Endodermal cell (in vitro differentiated cells): ENCODE measurements at regions not wholly inside any gene's neighbourhood (a gene's known extent, or its start where the extent isn't known, plus 50 kb on each side); places are given as distances from the start of the nearest gene placed in this dataset.
A peak's percentile ranks its signal among the peaks of the same experiment; 100 is the strongest.

Source experiments
- DNase-seq: peaks from one replicate; pipeline ENCODE4 v3.0.0-alpha.2; 2017
- H3K27ac ChIP-seq: 2 replicates; pipeline ENCODE4 v1.5.1; 2013; ENCODE audit warnings: mild to moderate bottlenecking, low read depth, low read length, moderate library complexity
- H3K27me3 ChIP-seq: 2 replicates; pipeline ENCODE4 v1.6.1; 2013; ENCODE audit warnings: mild to moderate bottlenecking, low read length, moderate library complexity; ENCODE audit not compliant: insufficient read depth, control insufficient read depth, poor library complexity, severe bottlenecking
- H3K36me3 ChIP-seq: 2 replicates; pipeline ENCODE4 v1.7.0; 2013; ENCODE audit warnings: mild to moderate bottlenecking, low read length, moderate library complexity; ENCODE audit not compliant: control insufficient read depth, insufficient read depth
- H3K4me1 ChIP-seq: one replicate; pipeline ENCODE4 v1.7.0; 2013; ENCODE audit warnings: low read length; ENCODE audit not compliant: control insufficient read depth, insufficient read depth
- H3K4me3 ChIP-seq: 2 replicates; pipeline ENCODE4 v1.5.1; 2013; ENCODE audit warnings: mild to moderate bottlenecking, low read length, moderate library complexity
- H3K9ac ChIP-seq: 2 replicates; pipeline ENCODE4 v1.6.1; 2013; ENCODE audit warnings: mild to moderate bottlenecking, low read length, moderate library complexity; ENCODE audit not compliant: poor library complexity, severe bottlenecking; ENCODE audit errors: extremely low read depth
- H3K9me3 ChIP-seq: 2 replicates; pipeline ENCODE4 v1.6.1; 2013; ENCODE audit warnings: mild to moderate bottlenecking, low read length, moderate library complexity; ENCODE audit not compliant: control insufficient read depth
- H3K27ac Mint-ChIP-seq: 2 replicates; pipeline ENCODE4 v1.8.0; 2020; ENCODE audit warnings: mixed read lengths
- H3K27me3 Mint-ChIP-seq: 2 replicates; pipeline ENCODE4 v1.8.0; 2021; ENCODE audit warnings: mild to moderate bottlenecking, mixed read lengths; ENCODE audit not compliant: insufficient read depth
- H3K36me3 Mint-ChIP-seq: 2 replicates; pipeline ENCODE4 v1.8.0; 2020; ENCODE audit warnings: low read depth, mixed read lengths
- H3K4me1 Mint-ChIP-seq: 2 replicates; pipeline ENCODE4 v1.8.0; 2020; ENCODE audit warnings: mixed read lengths
- H3K4me3 Mint-ChIP-seq: 2 replicates; pipeline ENCODE4 v1.8.0; 2020; ENCODE audit warnings: mild to moderate bottlenecking, moderate library complexity, mixed read lengths
- H3K9me3 Mint-ChIP-seq: 2 replicates; pipeline ENCODE4 v1.8.0; 2020; ENCODE audit warnings: mild to moderate bottlenecking, mixed read lengths
- CTCF ChIP-seq: fragments of 200-600 bp; sonication (generic); conservative IDR thresholded peaks from 2 replicates; pipeline ENCODE4 v1.5.0; 2021; ENCODE audit warnings: antibody characterized with exemption, mild to moderate bottlenecking
- WGBS, 2 experiments: methylation state at CpG; one replicate each; pipeline versions ENCODE4 v1.1.5 to v1.1.7; 2013; ENCODE audit warnings: missing lambda C conversion rate in 2 of 2, mixed read lengths in 1 of 2; ENCODE audit not compliant: insufficient coverage in 1 of 2, insufficient read length in 1 of 2; 5-methylcytosine and 5-hydroxymethylcytosine counted together

GRCh38 chr14:104356738-104357688 lies 218.6 kb downstream of the KIF26A start:
- no peak overlapping the region for H3K4me3 ChIP-seq
- peak; percentile 40 for DNase-seq
- H3K4me1 ChIP-seq = no peaks in the 10 kb centered on the region
- WGBS, 2 experiments = 93 to 95% methylated on average over 26 to 30 of the region's 30 CpGs
- H3K36me3 ChIP-seq = no peaks in the 10 kb centered on the region
- no peaks in the 10 kb centered on the region for H3K9me3 ChIP-seq
- Mint-ChIP-seq H3K27me3 (no peaks in the 10 kb centered on the region), H3K4me3 (no peak overlapping the region), H3K4me1 (no peaks in the 10 kb centered on the region), H3K9me3 (no peaks in the 10 kb centered on the region), H3K36me3 (no peaks in the 10 kb centered on the region), H3K27ac (no peak overlapping the region)
- no peak for TF ChIP-seq CTCF
- no peaks in the 10 kb centered on the region for H3K27me3 ChIP-seq
- no peak overlapping the region for H3K9ac ChIP-seq
- H3K27ac ChIP-seq = no peak overlapping the region

DNA sequence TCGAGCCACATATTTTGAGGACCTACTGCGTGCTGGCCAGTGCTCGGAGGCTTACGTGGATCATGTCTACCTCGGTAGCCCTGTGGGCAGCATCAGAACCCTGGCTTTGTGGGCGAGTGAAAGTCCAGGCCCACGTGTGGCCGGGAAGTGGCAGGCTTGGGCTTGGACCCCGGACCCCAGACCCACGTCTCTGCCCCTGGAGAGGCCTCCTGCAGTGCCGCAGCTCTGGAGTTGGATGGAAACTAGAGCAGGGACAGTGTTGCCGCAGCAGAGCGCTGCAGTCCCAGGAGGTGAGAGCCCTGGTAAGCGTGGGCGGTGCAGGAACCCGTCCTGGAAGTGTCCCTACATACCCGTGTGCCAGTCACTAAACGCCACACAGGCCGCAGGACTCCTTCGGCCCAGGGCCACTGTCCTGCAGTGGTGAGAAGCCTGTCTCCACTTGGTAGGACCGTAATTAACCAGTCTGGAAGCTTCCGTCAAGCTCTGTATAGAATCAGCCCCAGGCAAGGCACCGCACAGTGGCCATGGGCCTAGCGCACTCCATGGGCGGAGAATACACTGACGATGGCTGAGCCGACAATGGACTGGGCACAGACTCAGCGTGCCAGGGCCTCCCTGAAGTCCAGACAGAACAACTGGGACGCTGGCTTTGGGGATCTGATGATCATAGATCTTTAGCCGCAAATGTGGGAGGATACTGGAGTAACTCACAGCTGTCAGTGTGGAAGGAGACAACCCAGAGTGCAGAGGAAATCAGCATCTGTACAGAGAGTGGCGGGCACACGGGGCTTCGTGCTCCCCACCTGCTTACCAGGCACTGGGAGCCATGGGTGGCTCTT lies 219.5 kb downstream of the KIF26A start:
- DNase-seq = peak; percentile 32
- Histone ChIP-seq H3K36me3 (no peaks in the 10 kb centered on the region), H3K27ac (no peak overlapping the region), H3K4me3 (no peak overlapping the region), H3K9ac (no peak overlapping the region), H3K9me3 (no peaks in the 10 kb centered on the region), H3K27me3 (no peaks in the 10 kb centered on the region), H3K4me1 (no peaks in the 10 kb centered on the region)
- Mint-ChIP-seq H3K36me3 (no peaks in the 10 kb centered on the region), H3K9me3 (no peaks in the 10 kb centered on the region), H3K4me3 (no peak overlapping the region), H3K27me3 (no peaks in the 10 kb centered on the region), H3K4me1 (no peaks in the 10 kb centered on the region), H3K27ac (no peak overlapping the region)
- WGBS, 2 experiments = 91 to 92% methylated on average over 32 to 33 of the region's 33 CpGs
- no peak for TF ChIP-seq CTCF

DNA sequence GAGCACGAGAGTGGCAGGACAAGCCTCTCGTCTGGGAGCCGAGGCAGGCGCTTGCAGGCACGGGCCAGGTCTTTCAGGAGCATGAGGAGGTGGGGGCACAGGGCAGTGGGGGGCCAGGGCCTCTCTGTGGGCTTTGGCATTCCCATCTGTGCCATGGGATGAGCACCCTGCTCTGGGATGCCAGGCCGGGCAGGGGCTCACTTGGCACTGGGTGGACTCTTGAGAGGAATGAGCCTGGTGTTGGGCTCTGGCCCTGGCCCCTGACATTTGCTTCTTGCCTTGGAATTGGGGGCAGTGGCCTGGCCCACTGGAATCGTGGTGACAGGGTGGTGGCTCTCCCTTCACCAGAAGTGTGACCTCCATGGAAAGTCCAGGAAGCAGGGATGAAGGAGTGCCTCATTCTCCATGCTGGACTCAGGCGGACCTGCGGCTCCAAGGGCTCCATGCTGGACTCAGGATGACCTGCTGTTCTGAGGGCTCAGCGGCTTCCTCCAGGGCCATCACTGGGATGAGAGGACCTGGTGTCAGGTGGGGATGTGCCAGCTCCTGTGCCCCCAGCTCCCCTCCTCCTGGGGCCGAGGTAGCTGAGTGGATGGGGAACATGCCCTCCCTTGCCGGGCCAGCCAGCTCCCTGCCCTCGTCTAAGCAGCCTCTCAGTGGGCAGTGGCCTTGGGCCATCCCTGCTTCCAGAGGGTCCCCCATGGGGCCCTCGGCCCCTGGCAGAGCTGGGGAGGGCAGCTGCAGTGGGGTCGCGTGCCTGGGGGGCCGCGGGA lies 220.3 kb downstream of the KIF26A start:
- peak; percentile 26 for DNase-seq
- no peak overlapping the region for H3K4me3 ChIP-seq
- no peaks in the 10 kb centered on the region for H3K27me3 ChIP-seq
- Mint-ChIP-seq H3K4me1 (no peaks in the 10 kb centered on the region), H3K36me3 (no peaks in the 10 kb centered on the region), H3K9me3 (no peaks in the 10 kb centered on the region), H3K27me3 (no peaks in the 10 kb centered on the region), H3K4me3 (no peak overlapping the region), H3K27ac (no peak overlapping the region)
- TF ChIP-seq CTCF = no peak
- no peaks in the 10 kb centered on the region for H3K4me1 ChIP-seq
- WGBS, 2 experiments = 90 to 100% methylated on average over 9 to 18 of the region's 18 CpGs
- H3K9ac ChIP-seq = no peak overlapping the region
- H3K27ac ChIP-seq = no peak overlapping the region
- H3K36me3 ChIP-seq = no peaks in the 10 kb centered on the region
- no peaks in the 10 kb centered on the region for H3K9me3 ChIP-seq
